ENCODE measurements at regions not wholly inside any gene's neighbourhood (a gene's known extent, or its start where the extent isn't known, plus 50 kb on each side); places are given as distances from the start of the nearest gene placed in this dataset.

DNA sequence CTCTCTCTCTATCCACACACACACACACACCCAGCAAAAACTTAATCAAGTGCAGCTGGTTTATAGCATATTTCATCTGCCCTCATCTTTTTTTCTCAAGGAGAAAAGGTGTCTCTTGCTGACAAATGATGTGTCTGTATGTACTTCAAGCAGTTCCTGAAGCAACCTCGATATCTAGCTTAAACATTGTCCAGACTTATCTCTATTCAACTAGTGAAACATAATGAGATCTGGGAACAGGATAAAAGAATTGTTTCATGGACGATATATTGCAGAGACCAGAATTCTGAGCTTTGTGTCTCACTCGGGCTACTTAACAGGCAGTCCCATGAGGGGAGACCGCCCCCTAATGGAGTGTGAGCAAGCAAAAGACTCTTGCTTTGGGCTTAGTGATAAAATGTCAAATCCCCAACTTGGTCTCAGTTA is 929.2 kb upstream of the SOX11 start:
- Histone ChIP-seq H3K27ac (ENCODE audit: low read length) (no peak overlapping the region), H3K36me3 (replicated peaks; ENCODE audit: low read depth, low read length) (no peaks in the 10 kb centered on the region), H3K79me2 (ENCODE audit: low read length) (no peaks in the 10 kb centered on the region), H2AFZ (ENCODE audit: low read depth, low read length) (no peak overlapping the region), H3K27me3 (ENCODE audit: low read depth, low read length) (no peaks in the 10 kb centered on the region), H4K20me1 (ENCODE audit: insufficient read depth, low read length) (no peaks in the 10 kb centered on the region), H3K9ac (ENCODE audit: low read length) (no peak overlapping the region), H3K9me3 (ENCODE audit: insufficient read depth, low read length) (no peaks in the 10 kb centered on the region), H3K4me3 (ENCODE audit: low read length) (no peak overlapping the region), H3K4me2 (ENCODE audit: low read length) (no peak overlapping the region), H3K4me1 (ENCODE audit: low read length) (no peaks in the 10 kb centered on the region)
- TF ChIP-seq, protein P1, sequence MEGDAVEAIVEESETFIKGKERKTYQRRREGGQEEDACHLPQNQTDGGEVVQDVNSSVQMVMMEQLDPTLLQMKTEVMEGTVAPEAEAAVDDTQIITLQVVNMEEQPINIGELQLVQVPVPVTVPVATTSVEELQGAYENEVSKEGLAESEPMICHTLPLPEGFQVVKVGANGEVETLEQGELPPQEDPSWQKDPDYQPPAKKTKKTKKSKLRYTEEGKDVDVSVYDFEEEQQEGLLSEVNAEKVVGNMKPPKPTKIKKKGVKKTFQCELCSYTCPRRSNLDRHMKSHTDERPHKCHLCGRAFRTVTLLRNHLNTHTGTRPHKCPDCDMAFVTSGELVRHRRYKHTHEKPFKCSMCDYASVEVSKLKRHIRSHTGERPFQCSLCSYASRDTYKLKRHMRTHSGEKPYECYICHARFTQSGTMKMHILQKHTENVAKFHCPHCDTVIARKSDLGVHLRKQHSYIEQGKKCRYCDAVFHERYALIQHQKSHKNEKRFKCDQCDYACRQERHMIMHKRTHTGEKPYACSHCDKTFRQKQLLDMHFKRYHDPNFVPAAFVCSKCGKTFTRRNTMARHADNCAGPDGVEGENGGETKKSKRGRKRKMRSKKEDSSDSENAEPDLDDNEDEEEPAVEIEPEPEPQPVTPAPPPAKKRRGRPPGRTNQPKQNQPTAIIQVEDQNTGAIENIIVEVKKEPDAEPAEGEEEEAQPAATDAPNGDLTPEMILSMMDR (IDR thresholded peaks at IDR 0.05; ENCODE audit: low read depth, low read length), result peak; percentile 71
- TF ChIP-seq EZH2phosphoT487 (IDR thresholded peaks at IDR 0.05; ENCODE audit: low read depth), result no peak

DNA sequence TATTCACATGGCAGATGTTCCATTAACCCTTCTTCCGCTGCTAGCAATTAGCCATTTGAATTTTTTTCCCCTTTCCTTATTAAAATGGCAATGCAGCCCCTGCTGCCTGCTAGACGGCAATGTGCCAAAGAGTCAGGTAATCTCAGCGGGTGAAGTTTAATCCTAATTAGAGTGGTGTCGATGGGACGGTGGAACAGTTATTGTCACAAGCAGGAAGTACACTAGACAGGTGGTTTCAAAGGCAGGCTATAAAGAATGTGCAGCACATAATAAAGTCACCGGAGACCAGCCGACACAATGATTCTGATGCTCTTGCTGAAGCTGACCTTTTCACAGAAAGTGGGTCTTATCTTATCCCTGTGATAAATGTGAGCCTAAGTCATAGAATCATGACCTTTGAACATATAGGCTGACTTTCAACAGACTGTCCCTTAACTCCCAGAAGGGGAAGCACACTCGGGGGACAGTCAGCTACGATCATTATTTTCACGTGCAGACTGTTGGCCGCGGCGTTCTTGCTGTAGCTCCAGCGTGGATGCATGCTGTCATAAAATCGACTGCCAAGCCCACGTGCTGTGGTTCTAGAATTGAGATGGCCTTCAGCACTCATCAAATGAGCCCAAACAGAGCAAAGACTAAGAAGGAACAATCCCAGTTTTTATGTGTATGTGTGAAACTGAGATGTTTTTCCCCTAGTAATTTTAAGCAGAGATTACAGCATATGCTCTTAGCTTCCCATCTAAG is 926.2 kb upstream of the SOX11 start:
- no peaks in the 10 kb centered on the region for H3K9me3 ChIP-seq (ENCODE audit: insufficient read depth, low read length)
- H3K36me3 ChIP-seq (replicated peaks; ENCODE audit: low read depth, low read length), result no peaks in the 10 kb centered on the region
- H3K4me3 ChIP-seq (ENCODE audit: low read length), result no peak overlapping the region
- TF ChIP-seq EZH2phosphoT487 (IDR thresholded peaks at IDR 0.05; ENCODE audit: low read depth), result no peak
- TF ChIP-seq, protein P1 (IDR thresholded peaks at IDR 0.05; ENCODE audit: low read depth, low read length), result no peak
- H3K27ac ChIP-seq (ENCODE audit: low read length), result no peak overlapping the region
- H3K27me3 ChIP-seq (ENCODE audit: low read depth, low read length), result no peaks in the 10 kb centered on the region
- H3K9ac ChIP-seq (ENCODE audit: low read length), result no peak overlapping the region
- no peak overlapping the region for H2AFZ ChIP-seq (ENCODE audit: low read depth, low read length)
- H4K20me1 ChIP-seq (ENCODE audit: insufficient read depth, low read length), result no peaks in the 10 kb centered on the region
- no peaks in the 10 kb centered on the region for H3K4me1 ChIP-seq (ENCODE audit: low read length)
- H3K79me2 ChIP-seq (ENCODE audit: low read length), result no peaks in the 10 kb centered on the region
- no peak overlapping the region for H3K4me2 ChIP-seq (ENCODE audit: low read length)

DNA sequence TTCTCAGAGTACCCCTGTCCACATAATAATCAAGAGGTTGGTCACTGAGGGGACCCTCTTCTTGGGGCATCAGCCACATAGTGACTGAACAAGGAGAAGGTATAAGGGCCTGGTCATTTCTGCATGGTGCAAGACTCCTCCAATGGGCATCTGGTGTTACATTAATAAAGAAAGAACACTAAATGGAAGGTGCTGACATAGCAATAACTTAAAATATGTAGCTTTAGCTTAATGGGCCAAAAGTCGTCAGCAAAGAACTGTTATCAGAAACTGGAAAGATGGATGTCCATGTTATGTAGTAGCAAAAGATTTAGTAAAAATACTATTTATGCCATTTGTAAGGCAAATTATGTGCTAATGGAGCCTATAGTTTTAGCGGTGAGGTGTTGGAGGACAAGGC is 916.5 kb upstream of the SOX11 start:
- no peak overlapping the region for H2AFZ ChIP-seq (ENCODE audit: low read depth, low read length)
- no peaks in the 10 kb centered on the region for H4K20me1 ChIP-seq (ENCODE audit: insufficient read depth, low read length)
- no peaks in the 10 kb centered on the region for H3K27me3 ChIP-seq (ENCODE audit: low read depth, low read length)
- TF ChIP-seq, protein P1 (IDR thresholded peaks at IDR 0.05; ENCODE audit: low read depth, low read length), result no peak
- no peak for TF ChIP-seq EZH2phosphoT487 (IDR thresholded peaks at IDR 0.05; ENCODE audit: low read depth)
- H3K4me3 ChIP-seq (ENCODE audit: low read length), result no peak overlapping the region
- no peak overlapping the region for H3K9ac ChIP-seq (ENCODE audit: low read length)
- no peaks in the 10 kb centered on the region for H3K4me1 ChIP-seq (ENCODE audit: low read length)
- no peak overlapping the region for H3K4me2 ChIP-seq (ENCODE audit: low read length)
- H3K79me2 ChIP-seq (ENCODE audit: low read length), result no peaks in the 10 kb centered on the region
- no peaks in the 10 kb centered on the region for H3K36me3 ChIP-seq (replicated peaks; ENCODE audit: low read depth, low read length)
- H3K9me3 ChIP-seq (ENCODE audit: insufficient read depth, low read length), result no peaks in the 10 kb centered on the region
- H3K27ac ChIP-seq (ENCODE audit: low read length), result no peak overlapping the region

GRCh38 chr2:4780679-4781078 is 911.5 kb upstream of the SOX11 start:
- Histone ChIP-seq H3K4me2 (ENCODE audit: low read length) (no peak overlapping the region), H3K9me3 (ENCODE audit: insufficient read depth, low read length) (no peaks in the 10 kb centered on the region)

More at GRCh38 chr2:4780679-4781078, 911.5 kb upstream of the SOX11 start:
- Histone ChIP-seq H3K27ac (ENCODE audit: low read length) (no peak overlapping the region), H3K4me1 (ENCODE audit: low read length) (no peaks in the 10 kb centered on the region), H3K36me3 (replicated peaks; ENCODE audit: low read depth, low read length) (no peaks in the 10 kb centered on the region), H2AFZ (ENCODE audit: low read depth, low read length) (no peak overlapping the region), H3K9ac (ENCODE audit: low read length) (no peak overlapping the region), H3K4me3 (ENCODE audit: low read length) (no peak overlapping the region), H3K79me2 (ENCODE audit: low read length) (no peaks in the 10 kb centered on the region), H3K27me3 (ENCODE audit: low read depth, low read length) (no peaks in the 10 kb centered on the region), H4K20me1 (ENCODE audit: insufficient read depth, low read length) (no peaks in the 10 kb centered on the region)
- TF ChIP-seq, protein P1 (IDR thresholded peaks at IDR 0.05; ENCODE audit: low read depth, low read length), result no peak
- TF ChIP-seq EZH2phosphoT487 (IDR thresholded peaks at IDR 0.05; ENCODE audit: low read depth), result no peak

Data from OCI-LY3 (cell line).